Dendritic cell treated with granulocyte-macrophage colony-stimulating factor and Interleukin-4, amounts not matched to agents 40 ng/mL and 50 ng/mL, for 4 days (primary cell): ENCODE measurements at regions not wholly inside any gene's neighbourhood (a gene's known extent, or its start where the extent isn't known, plus 50 kb on each side); places are given as distances from the start of the nearest gene placed in this dataset.
"Not testable (repeated sequence)": the region's sequence is repeated elsewhere in the genome, so short reads cannot be mapped to it uniquely, and the experiment has no call there.

Source experiments
- H3K27ac Mint-ChIP-seq: one replicate; pipeline ENCODE4 v1.8.0; 2022; ENCODE audit warnings: mild to moderate bottlenecking, mixed read lengths
- H3K27me3 Mint-ChIP-seq: one replicate; pipeline ENCODE4 v1.8.0; 2022; ENCODE audit warnings: mild to moderate bottlenecking, mixed read lengths
- H3K36me3 Mint-ChIP-seq: one replicate; pipeline ENCODE4 v1.8.0; 2022; ENCODE audit warnings: low read depth, mixed read lengths
- H3K4me1 Mint-ChIP-seq: one replicate; pipeline ENCODE4 v1.8.0; 2022; ENCODE audit warnings: low read depth, mixed read lengths
- H3K4me3 Mint-ChIP-seq: one replicate; pipeline ENCODE4 v1.8.0; 2022; ENCODE audit warnings: mild to moderate bottlenecking, moderate library complexity, mixed read lengths
- H3K9me3 Mint-ChIP-seq: one replicate; pipeline ENCODE4 v1.8.0; 2022; ENCODE audit warnings: mixed read lengths
- intact Hi-C: fragments of 100-400 bp; cut with micrococcal nuclease; formaldehyde crosslinking; loops from one replicate; pipeline ENCODE4 v1.15.0; 2022

- peaks cover 30% of the 10 kb centered on the region for H3K9me3 Mint-ChIP-seq
- H3K36me3 Mint-ChIP-seq: no peaks in the 10 kb centered on the region
- intact Hi-C loops: no loop called here
- H3K4me3 Mint-ChIP-seq: no peak overlapping the region
- no peaks in the 10 kb centered on the region for H3K27me3 Mint-ChIP-seq
- H3K27ac Mint-ChIP-seq: no peak overlapping the region
- H3K4me1 Mint-ChIP-seq: no peaks in the 10 kb centered on the region
Measured at GRCh38 chr18:29397536-29397935, 1220.6 kb upstream of the CDH2 start.

GRCh38 chr18:29383311-29384273 lies 1206.7 kb upstream of the CDH2 start:
- intact Hi-C loops: no loop called here
- Mint-ChIP-seq H3K4me1 (no peaks in the 10 kb centered on the region), H3K27me3 (no peaks in the 10 kb centered on the region), H3K9me3 (peaks cover 5% of the 10 kb centered on the region), H3K27ac (no peak overlapping the region), H3K36me3 (no peaks in the 10 kb centered on the region), H3K4me3 (no peak overlapping the region)

- Mint-ChIP-seq H3K27me3 (no peaks in the 10 kb centered on the region), H3K4me3 (no peak overlapping the region), H3K4me1 (no peaks in the 10 kb centered on the region), H3K27ac (no peak overlapping the region), H3K36me3 (no peaks in the 10 kb centered on the region), H3K9me3 (peaks cover 6% of the 10 kb centered on the region)
- intact Hi-C loops: no loop called here
Measured at GRCh38 chr18:29378651-29379136, 1201.8 kb upstream of the CDH2 start.

- H3K9me3 Mint-ChIP-seq: peaks cover 16% of the 10 kb centered on the region
- intact Hi-C loops: no loop called here
- H3K4me3 Mint-ChIP-seq: no peak overlapping the region
- H3K4me1 Mint-ChIP-seq: no peaks in the 10 kb centered on the region
- no peak overlapping the region for H3K27ac Mint-ChIP-seq
- H3K36me3 Mint-ChIP-seq: no peaks in the 10 kb centered on the region
- no peaks in the 10 kb centered on the region for H3K27me3 Mint-ChIP-seq
Measured at GRCh38 chr18:29377346-29377745, 1200.4 kb upstream of the CDH2 start.

- Mint-ChIP-seq H3K9me3 (peaks cover 16% of the 10 kb centered on the region), H3K4me1 (no peaks in the 10 kb centered on the region), H3K27me3 (no peaks in the 10 kb centered on the region), H3K4me3 (no peak overlapping the region), H3K36me3 (no peaks in the 10 kb centered on the region), H3K27ac (no peak overlapping the region)
- intact Hi-C loops: no loop called here
Measured at GRCh38 chr18:29373000-29373399, 1196.1 kb upstream of the CDH2 start.

- H3K4me1 Mint-ChIP-seq: no peaks in the 10 kb centered on the region
- H3K4me3 Mint-ChIP-seq: no peak overlapping the region
- no peaks in the 10 kb centered on the region for H3K36me3 Mint-ChIP-seq
- H3K27ac Mint-ChIP-seq: no peak overlapping the region
- intact Hi-C loops: no loop called here
- no peaks in the 10 kb centered on the region for H3K27me3 Mint-ChIP-seq
- peaks cover 27% of the 10 kb centered on the region for H3K9me3 Mint-ChIP-seq
Measured at GRCh38 chr18:29361843-29362242, 1184.9 kb upstream of the CDH2 start.

- H3K4me1 Mint-ChIP-seq, H3K4me3 Mint-ChIP-seq, H3K27me3 Mint-ChIP-seq, H3K36me3 Mint-ChIP-seq, H3K27ac Mint-ChIP-seq, intact Hi-C loops: not testable (repeated sequence)
- peaks cover 39% of the 10 kb centered on the region for H3K9me3 Mint-ChIP-seq
Measured at GRCh38 chr18:29360659-29361058, 1183.7 kb upstream of the CDH2 start.

- intact Hi-C loops, H3K36me3 Mint-ChIP-seq, H3K27ac Mint-ChIP-seq, H3K4me3 Mint-ChIP-seq, H3K4me1 Mint-ChIP-seq, H3K27me3 Mint-ChIP-seq: not testable (repeated sequence)
- H3K9me3 Mint-ChIP-seq: peaks cover 53% of the 10 kb centered on the region
Measured at GRCh38 chr18:29359222-29359621, 1182.3 kb upstream of the CDH2 start.

- Mint-ChIP-seq H3K4me3 (no peak overlapping the region), H3K27ac (no peak overlapping the region), H3K9me3 (peaks cover 19% of the 10 kb centered on the region), H3K27me3 (no peaks in the 10 kb centered on the region), H3K4me1 (no peaks in the 10 kb centered on the region), H3K36me3 (no peaks in the 10 kb centered on the region)
- intact Hi-C loops: no loop called here
Measured at GRCh38 chr18:29351171-29351570, 1174.2 kb upstream of the CDH2 start.

GRCh38 chr18:29328932-29329331 lies 1152.0 kb upstream of the CDH2 start:
- intact Hi-C loops: no loop called here
- H3K4me1 Mint-ChIP-seq: no peaks in the 10 kb centered on the region
- peaks cover 61% of the 10 kb centered on the region for H3K9me3 Mint-ChIP-seq
- H3K27me3 Mint-ChIP-seq: no peaks in the 10 kb centered on the region
- H3K36me3 Mint-ChIP-seq: no peaks in the 10 kb centered on the region
- H3K27ac Mint-ChIP-seq: no peak overlapping the region
- no peak overlapping the region for H3K4me3 Mint-ChIP-seq

GRCh38 chr18:29326214-29326613 lies 1149.3 kb upstream of the CDH2 start:
- Mint-ChIP-seq H3K27ac (no peak overlapping the region), H3K27me3 (no peaks in the 10 kb centered on the region), H3K4me1 (no peaks in the 10 kb centered on the region), H3K9me3 (peaks cover 44% of the 10 kb centered on the region), H3K36me3 (no peaks in the 10 kb centered on the region), H3K4me3 (no peak overlapping the region)
- intact Hi-C loops: no loop called here

- Mint-ChIP-seq H3K4me3 (no peak overlapping the region), H3K4me1 (no peaks in the 10 kb centered on the region), H3K27me3 (no peaks in the 10 kb centered on the region), H3K36me3 (no peaks in the 10 kb centered on the region), H3K9me3 (peaks cover 25% of the 10 kb centered on the region), H3K27ac (no peak overlapping the region)
- intact Hi-C loops: no loop called here
Measured at GRCh38 chr18:29321561-29321960, 1144.6 kb upstream of the CDH2 start.

GRCh38 chr18:29313312-29313711 lies 1136.4 kb upstream of the CDH2 start:
- H3K27ac Mint-ChIP-seq: no peak overlapping the region
- no peaks in the 10 kb centered on the region for H3K27me3 Mint-ChIP-seq
- intact Hi-C loops: no loop called here
- H3K36me3 Mint-ChIP-seq: no peaks in the 10 kb centered on the region
- peaks cover 23% of the 10 kb centered on the region for H3K9me3 Mint-ChIP-seq
- H3K4me1 Mint-ChIP-seq: no peaks in the 10 kb centered on the region
- H3K4me3 Mint-ChIP-seq: no peak overlapping the region

- H3K36me3 Mint-ChIP-seq: no peaks in the 10 kb centered on the region
- intact Hi-C loops: no loop called here
- no peak overlapping the region for H3K4me3 Mint-ChIP-seq
- H3K4me1 Mint-ChIP-seq: no peaks in the 10 kb centered on the region
- no peaks in the 10 kb centered on the region for H3K27me3 Mint-ChIP-seq
- H3K27ac Mint-ChIP-seq: no peak overlapping the region
- H3K9me3 Mint-ChIP-seq: peaks cover 23% of the 10 kb centered on the region
Measured at GRCh38 chr18:29311580-29311979, 1134.7 kb upstream of the CDH2 start.

GRCh38 chr18:29309366-29309765 lies 1132.4 kb upstream of the CDH2 start:
- H3K36me3 Mint-ChIP-seq: no peaks in the 10 kb centered on the region
- H3K27me3 Mint-ChIP-seq: no peaks in the 10 kb centered on the region
- intact Hi-C loops: no loop called here
- H3K4me1 Mint-ChIP-seq: no peaks in the 10 kb centered on the region
- peaks cover 23% of the 10 kb centered on the region for H3K9me3 Mint-ChIP-seq
- H3K4me3 Mint-ChIP-seq: no peak overlapping the region
- H3K27ac Mint-ChIP-seq: no peak overlapping the region
